ENCODE measurements at regions not wholly inside any gene's neighbourhood (a gene's known extent, or its start where the extent isn't known, plus 50 kb on each side); places are given as distances from the start of the nearest gene placed in this dataset.

GRCh38 chr15:58312031-58312430 is 119.8 kb upstream of the LIPC start:
- no peak overlapping the region for H3K4me3 ChIP-seq

GRCh38 chr15:58313304-58313703 is 118.5 kb upstream of the LIPC start:
- Histone ChIP-seq H3K4me3 (no peak overlapping the region), H3K27me3 (no peaks in the 10 kb centered on the region), H3K4me1 (peaks cover 0 to 3% (median 0%) of the 10 kb centered on the region in 4 donors), H3K9me3 (no peaks in the 10 kb centered on the region), H3K36me3 (no peaks in the 10 kb centered on the region), H3K27ac (no peak overlapping the region)
- WGBS, 2 donors = 85 to 88% methylated on average over 5 of the region's 5 CpGs
- TF ChIP-seq CTCF (IDR thresholded peaks at IDR 0.05) (no peak), EP300 (IDR thresholded peaks at IDR 0.05) (no peak), POLR2A (IDR thresholded peaks at IDR 0.05) (no peak)
- DNase-seq (ENCODE audit: low spot score in 2 of 2) = no peak

More at GRCh38 chr15:58312031-58312430, 119.8 kb upstream of the LIPC start:
- Histone ChIP-seq H3K27ac (no peak overlapping the region), H3K4me1 (peaks cover 0 to 15% (median 4%) of the 10 kb centered on the region in 4 donors), H3K36me3 (no peaks in the 10 kb centered on the region), H3K9me3 (no peaks in the 10 kb centered on the region), H3K27me3 (no peaks in the 10 kb centered on the region)
- TF ChIP-seq POLR2A (IDR thresholded peaks at IDR 0.05) = no peak
- no peak for TF ChIP-seq CTCF (IDR thresholded peaks at IDR 0.05)
- no peak for TF ChIP-seq EP300 (IDR thresholded peaks at IDR 0.05)
- no peak for DNase-seq (ENCODE audit: low spot score in 2 of 2)
- WGBS, 2 donors = 90 to 92% methylated on average over 5 of the region's 5 CpGs

GRCh38 chr15:58313810-58314592 is 117.8 kb upstream of the LIPC start:
- 64 to 73% methylated on average over 6 of the region's 6 CpGs for WGBS, 2 donors
- Histone ChIP-seq H3K9me3 (no peaks in the 10 kb centered on the region), H3K4me1 (peaks cover 0 to 3% (median 0%) of the 10 kb centered on the region in 4 donors), H3K36me3 (no peaks in the 10 kb centered on the region), H3K4me3 (no peak overlapping the region), H3K27ac (peak overlapping the region in 1 of 4 donors; percentile 5), H3K27me3 (no peaks in the 10 kb centered on the region)
- no peak for TF ChIP-seq CTCF (IDR thresholded peaks at IDR 0.05)
- TF ChIP-seq EP300 (IDR thresholded peaks at IDR 0.05) = no peak
- TF ChIP-seq POLR2A (IDR thresholded peaks at IDR 0.05) = no peak
- no peak for DNase-seq (ENCODE audit: low spot score in 2 of 2)

GRCh38 chr15:58314593-58315216 is 117.1 kb upstream of the LIPC start:
- Histone ChIP-seq H3K36me3 (no peaks in the 10 kb centered on the region), H3K27ac (peak overlapping the region in 1 of 4 donors; percentile 5)
- TF ChIP-seq POLR2A (IDR thresholded peaks at IDR 0.05) (no peak), CTCF (IDR thresholded peaks at IDR 0.05) (no peak), EP300 (IDR thresholded peaks at IDR 0.05) (no peak)

GRCh38 chr15:58318517-58318916 is 113.3 kb upstream of the LIPC start:
- Histone ChIP-seq H3K36me3 (no peaks in the 10 kb centered on the region), H3K27ac (no peak overlapping the region), H3K9me3 (no peaks in the 10 kb centered on the region), H3K27me3 (no peaks in the 10 kb centered on the region), H3K4me3 (no peak overlapping the region), H3K4me1 (no peaks in the 10 kb centered on the region)
- WGBS, 2 donors = 93 to 94% methylated on average over 6 of the region's 6 CpGs
- TF ChIP-seq EP300 (IDR thresholded peaks at IDR 0.05) = no peak
- DNase-seq (ENCODE audit: low spot score in 2 of 2) = no peak

More at GRCh38 chr15:58314593-58315216, 117.1 kb upstream of the LIPC start:
- Histone ChIP-seq H3K4me1 (peaks cover 0 to 3% (median 0%) of the 10 kb centered on the region in 4 donors), H3K27me3 (no peaks in the 10 kb centered on the region), H3K9me3 (no peaks in the 10 kb centered on the region), H3K4me3 (no peak overlapping the region)
- no peak for DNase-seq (ENCODE audit: low spot score in 2 of 2)
- 50% methylated on average over 4 of the region's 4 CpGs for WGBS, 2 donors
